ENCODE measurements at regions not wholly inside any gene's neighbourhood (a gene's known extent, or its start where the extent isn't known, plus 50 kb on each side); places are given as distances from the start of the nearest gene placed in this dataset.
"Not testable (repeated sequence)": the region's sequence is repeated elsewhere in the genome, so short reads cannot be mapped to it uniquely, and the experiment has no call there.

GRCh38 chr6:77322604-77323003, 140.7 kb downstream of the HTR1B start:
- DNase-seq: no peak

DNA sequence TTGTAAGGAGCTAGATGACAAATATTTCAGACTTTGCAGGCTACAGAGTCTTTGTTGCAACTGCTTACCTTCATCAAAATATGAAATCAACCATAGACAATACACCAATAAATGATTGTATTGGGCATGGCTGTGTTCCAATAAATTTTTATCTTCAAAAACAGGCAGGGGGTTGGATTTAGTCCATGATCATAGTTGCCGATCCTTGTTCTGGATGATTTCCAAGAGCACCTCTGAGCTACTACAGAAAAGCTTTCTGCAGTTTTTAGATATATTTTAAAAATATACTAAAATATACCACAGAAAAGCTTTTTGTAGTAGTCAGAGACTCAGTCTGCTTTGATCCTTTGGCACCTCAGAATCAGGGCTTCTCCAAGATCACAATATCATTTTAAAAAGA, 145.0 kb downstream of the HTR1B start:
- DNase-seq: no peak

DNA sequence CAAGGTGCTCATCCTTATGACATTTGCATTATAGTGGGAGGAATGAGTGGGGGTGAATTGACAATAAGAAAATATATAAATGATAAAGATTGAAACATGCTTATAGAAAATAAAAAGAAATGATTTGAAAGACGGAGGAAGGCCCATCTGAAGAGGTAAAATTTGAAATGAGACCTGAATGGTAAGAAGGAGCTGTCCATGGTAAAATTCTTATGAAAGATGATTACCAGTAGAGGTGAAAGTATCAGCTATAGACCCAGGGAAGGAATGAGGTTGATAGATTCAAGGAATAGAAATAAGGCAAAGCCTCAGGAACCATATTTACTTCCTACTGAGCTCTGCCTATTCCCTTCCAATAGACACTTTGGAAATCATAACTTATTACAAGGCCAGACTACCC, 149.7 kb downstream of the HTR1B start:
- DNase-seq: no peak

GRCh38 chr6:77299931-77300330, 163.4 kb downstream of the HTR1B start:
- no peak for DNase-seq

GRCh38 chr6:77298283-77298682, 165.0 kb downstream of the HTR1B start:
- no peak for DNase-seq

DNA sequence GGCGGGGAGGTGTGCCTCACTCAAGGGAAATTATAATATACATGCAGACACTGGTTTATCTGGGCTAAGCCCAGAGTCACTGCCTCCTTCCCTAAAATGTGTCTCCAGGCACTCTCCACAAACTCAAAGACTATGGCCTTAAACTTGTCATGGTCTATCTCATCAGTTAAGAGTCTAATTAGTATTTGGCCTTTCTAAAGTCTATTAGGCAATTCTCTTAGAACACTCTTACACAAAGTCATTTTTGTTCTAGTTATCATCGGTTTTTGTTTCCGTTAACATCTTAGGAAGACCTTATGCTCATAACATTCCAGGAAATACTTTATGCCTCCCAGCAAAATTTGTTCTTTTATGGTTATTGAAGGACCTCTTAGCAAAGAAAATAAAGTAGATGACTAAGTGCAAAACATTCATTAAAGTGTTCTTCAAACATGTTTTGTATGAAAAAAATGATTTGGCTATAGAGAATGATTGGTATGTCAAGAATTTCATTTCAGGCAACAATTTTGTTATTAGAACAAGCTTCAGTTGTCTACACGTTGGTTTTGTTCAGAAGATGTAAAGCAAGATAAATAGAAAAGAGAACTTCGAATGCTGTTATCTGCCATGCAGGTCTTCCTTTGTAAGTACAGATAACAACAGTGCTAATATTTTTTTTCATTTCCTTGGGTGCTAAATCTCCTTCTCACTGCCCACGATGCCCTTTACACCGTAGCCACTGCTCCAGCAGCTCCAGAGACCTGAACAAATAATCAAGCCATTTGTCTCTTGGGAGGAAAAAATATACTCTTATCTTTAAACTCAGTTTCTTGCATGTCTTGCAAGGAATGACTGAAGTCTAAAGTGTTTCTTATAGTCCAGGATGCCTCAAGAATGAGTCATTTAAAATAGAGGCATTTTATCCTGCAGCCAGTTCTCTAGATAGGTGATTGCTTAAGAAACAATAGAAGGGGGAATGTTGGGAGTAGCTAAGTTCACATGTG, 170.4 kb downstream of the HTR1B start:
- DNase-seq: no peak

- DNase-seq: no peak
Measured at GRCh38 chr6:77290798-77291197, 172.5 kb downstream of the HTR1B start.

- no peak for DNase-seq
Measured at GRCh38 chr6:77286541-77286940, 176.8 kb downstream of the HTR1B start.

DNA sequence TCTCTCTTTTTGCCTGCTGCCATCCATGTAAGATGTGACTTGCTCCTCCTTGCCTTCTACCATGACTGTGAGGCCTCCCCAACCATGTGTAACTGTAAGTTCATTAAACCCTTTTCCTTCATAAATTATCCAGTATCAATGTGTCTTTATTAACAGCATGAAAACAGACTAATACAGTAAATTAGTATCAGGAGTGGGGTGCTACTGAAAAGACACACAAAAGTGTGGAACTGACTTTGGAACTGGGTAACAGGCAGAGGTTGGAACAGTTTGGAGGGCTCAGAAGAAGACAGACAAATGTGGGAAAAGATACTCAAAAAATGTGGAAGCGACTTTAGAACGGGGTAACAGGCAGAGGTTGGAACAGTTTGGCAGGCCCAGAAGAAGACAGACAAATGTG, 189.4 kb downstream of the HTR1B start:
- no peak for DNase-seq

GRCh38 chr6:77264970-77265369, 198.3 kb downstream of the HTR1B start:
- no peak for DNase-seq

- DNase-seq: no peak
Measured at GRCh38 chr6:77263003-77263402, 200.3 kb downstream of the HTR1B start.

GRCh38 chr6:77251801-77252200, 211.5 kb downstream of the HTR1B start:
- DNase-seq: not testable (repeated sequence)

- no peak for DNase-seq
Measured at GRCh38 chr6:77249560-77249959, 213.7 kb downstream of the HTR1B start.

- DNase-seq: no peak
Measured at GRCh38 chr6:77245026-77245425, 218.3 kb downstream of the HTR1B start.

GRCh38 chr6:77231438-77232305, 231.6 kb downstream of the HTR1B start:
- no peak for DNase-seq

- no peak for DNase-seq
Measured at GRCh38 chr6:77228279-77228678, 235.0 kb downstream of the HTR1B start.

DNA sequence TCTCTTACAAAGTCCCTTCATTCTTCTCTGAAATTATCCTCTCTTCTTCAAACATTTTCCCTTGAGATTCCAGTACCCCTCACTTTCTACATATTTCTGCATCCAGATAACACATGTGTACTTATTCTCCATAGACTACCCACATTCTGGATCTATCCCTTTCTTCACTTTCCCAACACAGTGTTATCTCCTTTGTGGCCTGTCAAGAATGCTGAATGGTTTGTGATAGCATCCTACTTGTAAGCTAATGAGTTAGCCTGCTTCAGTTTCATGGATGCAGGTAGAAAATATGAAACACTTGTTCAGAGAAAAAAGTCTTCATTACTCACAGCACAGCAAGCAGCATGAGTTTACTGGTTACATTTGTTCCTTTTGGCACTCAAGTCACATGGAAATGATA, 245.4 kb downstream of the HTR1B start:
- DNase-seq: no peak

GRCh38 chr6:77205936-77206335, 257.4 kb downstream of the HTR1B start:
- DNase-seq: no peak

GRCh38 chr6:77204555-77204954, 258.7 kb downstream of the HTR1B start:
- DNase-seq: no peak

DNA sequence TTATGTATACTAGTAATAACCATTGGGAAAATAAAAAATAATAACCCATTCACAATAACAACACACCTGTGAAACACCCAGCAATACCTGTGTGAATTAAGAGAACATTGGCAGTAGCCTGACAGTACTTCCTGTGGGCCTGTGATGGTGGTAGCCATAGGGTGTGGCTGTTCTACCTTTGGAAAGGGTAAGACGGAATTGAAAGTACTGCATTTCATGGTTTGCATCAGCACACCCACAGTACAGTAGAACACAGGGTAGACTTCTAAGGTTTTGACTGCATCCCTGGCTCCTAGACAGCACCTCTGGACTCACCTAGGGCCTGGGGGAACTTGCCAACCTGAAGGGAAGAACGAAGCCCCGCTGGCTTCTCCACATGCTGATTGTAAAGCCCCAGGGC, 279.8 kb downstream of the HTR1B start:
- DNase-seq: no peak

GRCh38 chr6:77181749-77182148, 281.5 kb downstream of the HTR1B start:
- no peak for DNase-seq

GRCh38 chr6:77180326-77180725, 283.0 kb downstream of the HTR1B start:
- no peak for DNase-seq

DNA sequence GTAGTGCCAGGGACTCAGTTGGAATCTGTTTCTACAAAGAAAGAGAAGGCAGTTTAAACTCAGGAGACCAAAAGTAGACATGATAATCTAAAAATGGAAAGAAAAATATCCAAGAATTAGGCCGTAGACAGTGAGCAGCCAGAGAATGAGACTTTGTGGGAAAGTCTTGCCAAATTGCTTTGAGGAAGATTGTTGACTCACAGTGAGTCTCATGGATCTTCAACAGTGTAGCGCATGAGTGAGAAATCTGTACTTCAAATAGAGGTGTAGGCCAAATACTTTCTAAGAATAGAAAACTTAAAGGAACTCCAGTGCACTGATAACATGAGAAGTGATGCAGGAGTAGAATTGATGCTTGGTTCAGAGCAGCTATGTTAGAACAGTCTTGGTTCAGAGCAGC, 284.5 kb downstream of the HTR1B start:
- DNase-seq: no peak

- no peak for DNase-seq
Measured at GRCh38 chr6:77177470-77177869, 285.8 kb downstream of the HTR1B start.

All from AML-193 (cell line).